IMR-90 (cell line): ENCODE measurements at regions not wholly inside any gene's neighbourhood (a gene's known extent, or its start where the extent isn't known, plus 50 kb on each side); places are given as distances from the start of the nearest gene placed in this dataset.

ENCODE experiments used
- ATAC-seq: fragments of 200-7000 bp; cut with Tn5 transposase; 2 replicates; pipeline ENCODE4 v1.9.1; 2020; ENCODE audit warnings: low read depth, mild to moderate bottlenecking, moderate library complexity
- BruUV-seq: library from RNA; stranded (reverse); fragments of 400-500 nt; replicated peaks from 2 replicates; lab custom pipeline; 2021; lab: Mats Ljungman, UMichigan
- CTCF ChIA-PET: fragments of 300-600 bp; formaldehyde crosslinking; extraction: SDS; loops from one replicate; lab custom pipeline; 2021; ENCODE audit warnings: antibody characterized with exemption; lab: Yijun Ruan, JAX
- POLR2A ChIA-PET: fragments of 300-600 bp; sonication (Branson Sonifier 250); formaldehyde crosslinking; loops from one replicate; lab custom pipeline; 2022; ENCODE audit warnings: antibody characterized with exemption; ENCODE audit not compliant: unreplicated experiment; lab: Charles Lee
- DNase-seq: peaks from one replicate; pipeline ENCODE4 v3.0.0; 2013
- H2AFZ ChIP-seq: replicated peaks from 2 replicates; pipeline ENCODE3; 2013; ENCODE audit warnings: low read length, mild to moderate bottlenecking; ENCODE audit not compliant: poor library complexity
- H2AK5ac ChIP-seq: 2 replicates; pipeline ENCODE4 v1.6.1; 2013; ENCODE audit warnings: low read depth, low read length, inconsistent platforms
- H2AK9ac ChIP-seq: replicated peaks from 2 replicates; pipeline ENCODE3; 2013; ENCODE audit warnings: mild to moderate bottlenecking, low read depth, low read length, moderate library complexity; ENCODE audit not compliant: poor library complexity
- H2BK120ac ChIP-seq: 2 replicates; pipeline ENCODE4 v1.6.1; 2013; ENCODE audit warnings: low read depth, low read length, inconsistent platforms
- H2BK15ac ChIP-seq: 3 replicates; pipeline ENCODE4 v1.6.1; 2013; ENCODE audit warnings: low read depth, low read length, inconsistent platforms
- H2BK20ac ChIP-seq: 2 replicates; pipeline ENCODE4 v1.6.1; 2013; ENCODE audit warnings: low read depth, mild to moderate bottlenecking, inconsistent platforms, low read length, moderate library complexity
- H2BK5ac ChIP-seq: 2 replicates; pipeline ENCODE4 v1.6.1; 2013; ENCODE audit warnings: mild to moderate bottlenecking, low read depth, low read length, inconsistent platforms; ENCODE audit not compliant: poor library complexity, severe bottlenecking
- H3K14ac ChIP-seq: replicated peaks from 2 replicates; pipeline ENCODE4 v1.6.1; 2013; ENCODE audit warnings: low read depth, low read length, inconsistent platforms
- H3K18ac ChIP-seq: 2 replicates; pipeline ENCODE4 v1.6.1; 2013; ENCODE audit warnings: low read depth, low read length, control low read depth
- H3K23ac ChIP-seq: 2 replicates; pipeline ENCODE4 v1.6.1; 2013; ENCODE audit warnings: low read depth, low read length, inconsistent platforms
- H3K27ac ChIP-seq: 2 replicates; pipeline ENCODE4 v1.5.1; 2013; ENCODE audit warnings: mild to moderate bottlenecking, control low read depth, low read length; ENCODE audit not compliant: insufficient read depth
- H3K27me3 ChIP-seq: 2 replicates; pipeline ENCODE4 v1.6.1; 2013; ENCODE audit warnings: low read length; ENCODE audit not compliant: control insufficient read depth, insufficient read depth
- H3K36me3 ChIP-seq: 2 replicates; pipeline ENCODE4 v1.6.1; 2013; ENCODE audit warnings: low read length, mixed read lengths; ENCODE audit not compliant: control insufficient read depth, insufficient read depth
- H3K4ac ChIP-seq: 2 replicates; pipeline ENCODE4 v1.6.1; 2013; ENCODE audit warnings: low read depth, low read length, inconsistent platforms
- H3K4me1 ChIP-seq: 2 replicates; pipeline ENCODE4 v1.6.1; 2013; ENCODE audit warnings: low read length, mixed read lengths; ENCODE audit not compliant: control insufficient read depth, insufficient read depth
- H3K4me2 ChIP-seq: 2 replicates; pipeline ENCODE4 v1.6.1; 2013; ENCODE audit warnings: low read depth, mild to moderate bottlenecking, control low read depth, low read length, moderate library complexity
- H3K4me3 ChIP-seq: 2 replicates; pipeline ENCODE4 v1.5.1; 2013; ENCODE audit warnings: low read depth, mild to moderate bottlenecking, control low read depth, low read length, moderate library complexity; ENCODE audit not compliant: insufficient read depth
- H3K56ac ChIP-seq: 2 replicates; pipeline ENCODE4 v1.6.1; 2013; ENCODE audit warnings: low read length, inconsistent platforms; ENCODE audit not compliant: insufficient read depth; ENCODE audit errors: extremely low read depth
- H3K79me1 ChIP-seq, 2 experiments: 2 replicates each; pipeline ENCODE4 v1.6.1; 2013; ENCODE audit warnings: low read length in 2 of 2, inconsistent platforms in 1 of 2, low read depth in 1 of 2
- H3K9ac ChIP-seq: 2 replicates; pipeline ENCODE4 v1.6.1; 2013; ENCODE audit warnings: low read depth, low read length, control low read depth
- H3K9me1 ChIP-seq: 2 replicates; pipeline ENCODE4 v1.6.1; 2013; ENCODE audit warnings: low read length, inconsistent platforms; ENCODE audit not compliant: insufficient read depth
- H3K9me3 ChIP-seq: 2 replicates; pipeline ENCODE4 v1.6.1; 2013; ENCODE audit warnings: low read length; ENCODE audit not compliant: control insufficient read depth, insufficient read depth
- H4K20me1 ChIP-seq: 2 replicates; pipeline ENCODE4 v1.6.1; 2013; ENCODE audit warnings: low read length, inconsistent platforms; ENCODE audit not compliant: insufficient read depth
- H4K5ac ChIP-seq: 2 replicates; pipeline ENCODE4 v1.6.1; 2013; ENCODE audit warnings: mild to moderate bottlenecking, low read depth, low read length, control low read depth
- H4K8ac ChIP-seq, 2 experiments: 2 replicates each; pipeline ENCODE4 v1.6.1; 2013; ENCODE audit warnings: low read depth in 2 of 2, low read length in 2 of 2, control low read depth in 1 of 2, inconsistent platforms in 1 of 2
- H4K91ac ChIP-seq: 2 replicates; pipeline ENCODE4 v1.6.1; 2013; ENCODE audit warnings: low read depth, low read length, inconsistent platforms; ENCODE audit not compliant: insufficient read depth
- BHLHE40 ChIP-seq: fragments of 150-350 bp; IDR thresholded peaks from 2 replicates; pipeline ENCODE4 v1.6.1; 2016; ENCODE audit warnings: mild to moderate bottlenecking, low read depth, low read length
- CEBPB ChIP-seq: IDR thresholded peaks from 2 replicates; pipeline ENCODE4 v1.6.1; 2012; ENCODE audit warnings: low read depth, low read length, improper control_type of control experiment
- CHD1 ChIP-seq: IDR thresholded peaks from 2 replicates; pipeline ENCODE4 v1.6.1; 2012; ENCODE audit warnings: low read depth, low read length, improper control_type of control experiment
- ELK1 ChIP-seq: fragments of 150-350 bp; IDR thresholded peaks from 2 replicates; pipeline ENCODE4 v1.6.1; 2016; ENCODE audit warnings: low read depth, mild to moderate bottlenecking, low read length, moderate library complexity, borderline replicate concordance
- FOS ChIP-seq: fragments of 150-350 bp; IDR thresholded peaks from 2 replicates; pipeline ENCODE4 v1.6.1; 2016; ENCODE audit warnings: low read depth, low read length
- MAFK ChIP-seq: IDR thresholded peaks from 2 replicates; pipeline ENCODE4 v1.6.1; 2012; ENCODE audit warnings: low read depth, low read length, improper control_type of control experiment
- MAZ ChIP-seq: IDR thresholded peaks from 2 replicates; pipeline ENCODE4 v1.6.1; 2012; ENCODE audit warnings: low read depth, mild to moderate bottlenecking, low read length, improper control_type of control experiment, moderate library complexity, borderline replicate concordance
- MXI1 ChIP-seq: IDR thresholded peaks from 2 replicates; pipeline ENCODE4 v1.6.1; 2012; ENCODE audit warnings: low read depth, mild to moderate bottlenecking, low read length, moderate library complexity, borderline replicate concordance
- NFE2L2 ChIP-seq: fragments of 150-350 bp; IDR thresholded peaks from 2 replicates; pipeline ENCODE4 v1.6.1; 2016; ENCODE audit warnings: low read depth, mild to moderate bottlenecking, low read length
- POLR2A ChIP-seq: IDR thresholded peaks from 2 replicates; pipeline ENCODE4 v1.6.1; 2012; ENCODE audit warnings: mild to moderate bottlenecking, low read depth, low read length
- RAD21 ChIP-seq: IDR thresholded peaks from 2 replicates; pipeline ENCODE4 v1.6.1; 2012; ENCODE audit warnings: low read length, improper control_type of control experiment
- RCOR1 ChIP-seq: IDR thresholded peaks from 2 replicates; pipeline ENCODE4 v1.6.1; 2012; ENCODE audit warnings: mild to moderate bottlenecking, low read length, improper control_type of control experiment; ENCODE audit not compliant: insufficient replicate concordance
- RFX5 ChIP-seq: IDR thresholded peaks from 2 replicates; pipeline ENCODE4 v1.8.0; 2012; ENCODE audit warnings: low read depth, mild to moderate bottlenecking, low read length, moderate library complexity
- SMC3 ChIP-seq: fragments of 150-350 bp; IDR thresholded peaks from 2 replicates; pipeline ENCODE4 v1.6.1; 2016; ENCODE audit warnings: low read depth, mild to moderate bottlenecking, antibody characterized with exemption, low read length, moderate library complexity
- WGBS, 2 experiments: methylation state at CpG; one replicate each; pipeline versions ENCODE4 v1.1.5 to v1.1.7; 2013; ENCODE audit warnings: missing lambda C conversion rate in 2 of 2; ENCODE audit not compliant: insufficient read length in 1 of 2; ENCODE audit errors: extremely low coverage in 2 of 2; 5-methylcytosine and 5-hydroxymethylcytosine counted together
- dilution Hi-C: fragments of 300-500 bp; cut with HindIII; formaldehyde crosslinking; loops from one replicate; pipeline ENCODE4 v1.14.3; 2018; ENCODE audit warnings: low sequenced_read_pairs; ENCODE audit not compliant: unreplicated experiment
- in situ Hi-C: fragments of 300-500 bp; cut with MboI; formaldehyde crosslinking; loops from 3 replicates; pipeline ENCODE4 v1.14.3; 2019; ENCODE audit warnings: low sequenced_read_pairs, inconsistent platforms, mixed read lengths
- intact Hi-C: fragments of 100-400 bp; cut with micrococcal nuclease; formaldehyde crosslinking; loops from 2 replicates; pipeline ENCODE4 v1.10.0; 2022
- TF ChIP-seq, protein P1 (sequence below): fragments of 150-350 bp; IDR thresholded peaks from 2 replicates; pipeline ENCODE4 v1.6.1; 2017; ENCODE audit warnings: mild to moderate bottlenecking, antibody characterized with exemption, low read length, low read depth
- TF ChIP-seq, protein P2 (sequence below): conservative IDR thresholded peaks from 2 replicates; pipeline ENCODE4 v1.5.1; 2012; ENCODE audit warnings: mild to moderate bottlenecking, low read depth, low read length, improper control_type of control experiment

DNA sequence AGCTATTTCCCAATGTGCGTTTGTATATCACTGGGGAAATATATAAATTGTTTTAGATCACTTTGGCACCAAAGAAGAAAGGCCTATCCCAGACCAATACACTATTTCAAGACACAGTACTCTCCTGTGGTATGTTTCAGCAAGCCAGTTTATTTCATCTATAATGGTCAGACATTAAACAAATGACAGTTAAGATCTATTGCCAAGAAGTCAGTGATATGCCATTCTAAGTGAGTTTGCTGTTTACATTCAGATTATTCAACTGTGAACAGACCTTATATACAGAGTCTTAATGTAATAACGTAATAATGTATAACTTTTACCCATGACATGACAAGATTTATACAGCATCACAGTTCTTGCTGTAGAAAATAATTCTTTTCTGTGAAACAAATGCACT is 352.7 kb downstream of the CDH7 start:
- Histone ChIP-seq H4K20me1 (no peaks in the 10 kb centered on the region), H2BK5ac (no peak overlapping the region), H2AK9ac (no peak overlapping the region), H2BK120ac (no peak overlapping the region), H3K9ac (no peak overlapping the region), H3K56ac (no peak overlapping the region), H3K18ac (no peak overlapping the region), H3K4me1 (no peaks in the 10 kb centered on the region), H3K4ac (no peak overlapping the region), H3K4me2 (no peak overlapping the region), H2BK20ac (no peak overlapping the region), H2AFZ (no peak overlapping the region), H3K23ac (no peak overlapping the region), H4K91ac (no peak overlapping the region), H2AK5ac (no peak overlapping the region), H3K9me3 (peaks cover 2% of the 10 kb centered on the region; the same call in 1 of the 2 replicates), H3K9me1 (no peaks in the 10 kb centered on the region), H2BK15ac (no peak overlapping the region), H3K27me3 (no peaks in the 10 kb centered on the region), H3K36me3 (no peaks in the 10 kb centered on the region), H4K8ac (no peak overlapping the region), H3K27ac (no peak overlapping the region), H3K4me3 (no peak overlapping the region), H3K14ac (no peak overlapping the region), H4K5ac (no peak overlapping the region), H3K79me1 (no peaks in the 10 kb centered on the region)
- DNase-seq = no peak
- intact Hi-C loops = no loop called here
- CTCF ChIA-PET = no interaction called here
- TF ChIP-seq MAZ (no peak), CEBPB (no peak), SMC3 (no peak), CHD1 (no peak), POLR2A (no peak), NFE2L2 (no peak), FOS (no peak), ELK1 (no peak), RAD21 (no peak), RCOR1 (no peak), MAFK (no peak), BHLHE40 (no peak), RFX5 (no peak), MXI1 (no peak)
- TF ChIP-seq, protein P1, sequence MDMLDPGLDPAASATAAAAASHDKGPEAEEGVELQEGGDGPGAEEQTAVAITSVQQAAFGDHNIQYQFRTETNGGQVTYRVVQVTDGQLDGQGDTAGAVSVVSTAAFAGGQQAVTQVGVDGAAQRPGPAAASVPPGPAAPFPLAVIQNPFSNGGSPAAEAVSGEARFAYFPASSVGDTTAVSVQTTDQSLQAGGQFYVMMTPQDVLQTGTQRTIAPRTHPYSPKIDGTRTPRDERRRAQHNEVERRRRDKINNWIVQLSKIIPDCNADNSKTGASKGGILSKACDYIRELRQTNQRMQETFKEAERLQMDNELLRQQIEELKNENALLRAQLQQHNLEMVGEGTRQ = no peak
- TF ChIP-seq, protein P2, sequence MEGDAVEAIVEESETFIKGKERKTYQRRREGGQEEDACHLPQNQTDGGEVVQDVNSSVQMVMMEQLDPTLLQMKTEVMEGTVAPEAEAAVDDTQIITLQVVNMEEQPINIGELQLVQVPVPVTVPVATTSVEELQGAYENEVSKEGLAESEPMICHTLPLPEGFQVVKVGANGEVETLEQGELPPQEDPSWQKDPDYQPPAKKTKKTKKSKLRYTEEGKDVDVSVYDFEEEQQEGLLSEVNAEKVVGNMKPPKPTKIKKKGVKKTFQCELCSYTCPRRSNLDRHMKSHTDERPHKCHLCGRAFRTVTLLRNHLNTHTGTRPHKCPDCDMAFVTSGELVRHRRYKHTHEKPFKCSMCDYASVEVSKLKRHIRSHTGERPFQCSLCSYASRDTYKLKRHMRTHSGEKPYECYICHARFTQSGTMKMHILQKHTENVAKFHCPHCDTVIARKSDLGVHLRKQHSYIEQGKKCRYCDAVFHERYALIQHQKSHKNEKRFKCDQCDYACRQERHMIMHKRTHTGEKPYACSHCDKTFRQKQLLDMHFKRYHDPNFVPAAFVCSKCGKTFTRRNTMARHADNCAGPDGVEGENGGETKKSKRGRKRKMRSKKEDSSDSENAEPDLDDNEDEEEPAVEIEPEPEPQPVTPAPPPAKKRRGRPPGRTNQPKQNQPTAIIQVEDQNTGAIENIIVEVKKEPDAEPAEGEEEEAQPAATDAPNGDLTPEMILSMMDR = no peak
- dilution Hi-C loops = no loop called here
- POLR2A ChIA-PET = no interaction called here
- in situ Hi-C loops = no loop called here
- WGBS, 2 experiments = no CpG with 5 or more reads among the region's 2 CpGs
- no TSS peak for BruUV-seq
- ATAC-seq = no peak
